HL-60 (cell line): ENCODE measurements at regions not wholly inside any gene's neighbourhood (a gene's known extent, or its start where the extent isn't known, plus 50 kb on each side); places are given as distances from the start of the nearest gene placed in this dataset.

Experiments
- GABPA ChIP-seq: IDR thresholded peaks from 2 replicates; pipeline ENCODE4 v1.6.1; 2012; ENCODE audit warnings: low read depth
- POLR2AphosphoS5 ChIP-seq: IDR thresholded peaks from 2 replicates; pipeline ENCODE4 v1.6.1; 2012; ENCODE audit warnings: low read depth
- REST ChIP-seq: IDR thresholded peaks from 2 replicates; pipeline ENCODE4 v1.6.1; 2012; ENCODE audit warnings: low read depth; ENCODE audit not compliant: insufficient replicate concordance
- SPI1 ChIP-seq: IDR thresholded peaks from 2 replicates; pipeline ENCODE4 v1.6.1; 2012; ENCODE audit warnings: low read depth, mild to moderate bottlenecking, borderline replicate concordance
- TF ChIP-seq, protein P1 (sequence below): IDR thresholded peaks from one replicate; pipeline ENCODE4 v1.5.1; 2011; ENCODE audit warnings: low read length, control low read depth, inconsistent platforms; ENCODE audit not compliant: insufficient read depth

GRCh38 chr12:67001251-67001650 lies 267.9 kb upstream of the CAND1 start:
- TF ChIP-seq, protein P1, sequence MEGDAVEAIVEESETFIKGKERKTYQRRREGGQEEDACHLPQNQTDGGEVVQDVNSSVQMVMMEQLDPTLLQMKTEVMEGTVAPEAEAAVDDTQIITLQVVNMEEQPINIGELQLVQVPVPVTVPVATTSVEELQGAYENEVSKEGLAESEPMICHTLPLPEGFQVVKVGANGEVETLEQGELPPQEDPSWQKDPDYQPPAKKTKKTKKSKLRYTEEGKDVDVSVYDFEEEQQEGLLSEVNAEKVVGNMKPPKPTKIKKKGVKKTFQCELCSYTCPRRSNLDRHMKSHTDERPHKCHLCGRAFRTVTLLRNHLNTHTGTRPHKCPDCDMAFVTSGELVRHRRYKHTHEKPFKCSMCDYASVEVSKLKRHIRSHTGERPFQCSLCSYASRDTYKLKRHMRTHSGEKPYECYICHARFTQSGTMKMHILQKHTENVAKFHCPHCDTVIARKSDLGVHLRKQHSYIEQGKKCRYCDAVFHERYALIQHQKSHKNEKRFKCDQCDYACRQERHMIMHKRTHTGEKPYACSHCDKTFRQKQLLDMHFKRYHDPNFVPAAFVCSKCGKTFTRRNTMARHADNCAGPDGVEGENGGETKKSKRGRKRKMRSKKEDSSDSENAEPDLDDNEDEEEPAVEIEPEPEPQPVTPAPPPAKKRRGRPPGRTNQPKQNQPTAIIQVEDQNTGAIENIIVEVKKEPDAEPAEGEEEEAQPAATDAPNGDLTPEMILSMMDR = no peak
- no peak for TF ChIP-seq SPI1
- TF ChIP-seq POLR2AphosphoS5 = no peak
- no peak for TF ChIP-seq REST
- TF ChIP-seq GABPA = no peak
